Adrenal gland (tissue), 9 donors: ENCODE measurements at regions not wholly inside any gene's neighbourhood (a gene's known extent, or its start where the extent isn't known, plus 50 kb on each side); places are given as distances from the start of the nearest gene placed in this dataset.

Source experiments
- DNase-seq, 7 donors: peaks; one replicate each; pipeline ENCODE4 v3.0.0-alpha.2; 2019 to 2020
- H3K27ac ChIP-seq, 5 donors: fragments of 200-600 bp; sonication (generic) in 4 of 5; 1 replicate in 3 of 5; 2 replicates in 2 of 5; pipeline versions ENCODE4 v1.5.1 to v1.8.0; 2016 to 2020; ENCODE audit warnings: mild to moderate bottlenecking in 1 of 5
- H3K27me3 ChIP-seq: fragments of 200-600 bp; 2 replicates; pipeline ENCODE4 v1.8.0; 2021
- H3K36me3 ChIP-seq, 2 donors: fragments of 200-600 bp; replicated peaks in 1 of 2; 1 replicate in 1 of 2; 2 replicates in 1 of 2; pipeline versions ENCODE4 v1.5.1 to v1.8.0; 2018 to 2022
- H3K4me1 ChIP-seq, 2 donors: fragments of 200-600 bp; replicated peaks in 1 of 2; 1 replicate in 1 of 2; 2 replicates in 1 of 2; pipeline versions ENCODE4 v1.5.1 to v1.8.0; 2018 to 2021
- H3K4me3 ChIP-seq, 4 donors: fragments of 200-600 bp; sonication (generic) in 3 of 4; one replicate each; pipeline ENCODE4 v1.5.1; 2016 to 2018
- H3K9me3 ChIP-seq, 3 donors: fragments of 200-600 bp; sonication (generic) in 1 of 3; replicated peaks in 1 of 3; 1 replicate in 2 of 3; 2 replicates in 1 of 3; pipeline versions ENCODE4 v1.5.1 to v1.8.0; 2016 to 2021
- POLR2A ChIP-seq, 2 donors: fragments of 450-650 bp; IDR thresholded peaks; one replicate each; pipeline ENCODE4 v1.6.1; 2017; ENCODE audit warnings: antibody characterized with exemption in 2 of 2, mild to moderate bottlenecking in 2 of 2, moderate library complexity in 1 of 2
- WGBS, 4 donors: extraction: QIAGEN DNeasy Blood & Tissue Kit in 2 of 4; methylation state at CpG; one replicate each; pipeline versions ENCODE4 v1.1.5 to v1.1.7; 2013 to 2017; 5-methylcytosine and 5-hydroxymethylcytosine counted together
- intact Hi-C, 2 donors: fragments of 100-400 bp; cut with DNase I; formaldehyde crosslinking; loops; one replicate each; pipeline versions ENCODE4 v1.14.1 to v1.15.0; 2022 to 2023
- TF ChIP-seq, protein P1 (sequence below), 6 experiments: fragments of 450-650 bp in 4 of 6; fragments of 200-600 bp in 2 of 6; sonication (generic) in 1 of 6; IDR thresholded peaks; 1 replicate in 5 of 6; 2 replicates in 1 of 6; pipeline versions ENCODE4 v1.5.1 to v1.8.0; 2016 to 2021; ENCODE audit warnings: antibody characterized with exemption in 6 of 6, mild to moderate bottlenecking in 2 of 6, moderate library complexity in 1 of 6
- donor health status: healthy with polysubstance abuse.
- donor health status: Bipolar disorder and iron deficiency.
- donor health status: DM: yes; HTN: yes; CAD: no.
- donor health status: DM: no; HTN: no; CAD: no.
- donor health status: DM: no; HTN: no; CAD: no.

GRCh38 chr10:128514536-128514935, 388.3 kb upstream of the MKI67 start:
- no peak for DNase-seq
- Histone ChIP-seq H3K9me3 (no peaks in the 10 kb centered on the region), H3K27ac (no peak overlapping the region), H3K4me3 (no peak overlapping the region), H3K36me3 (no peaks in the 10 kb centered on the region), H3K27me3 (no peaks in the 10 kb centered on the region), H3K4me1 (no peaks in the 10 kb centered on the region)
- WGBS, 4 donors = 57 to 75% (median 73%) methylated on average over 3 to 6 of the region's 6 CpGs
- TF ChIP-seq, protein P1, sequence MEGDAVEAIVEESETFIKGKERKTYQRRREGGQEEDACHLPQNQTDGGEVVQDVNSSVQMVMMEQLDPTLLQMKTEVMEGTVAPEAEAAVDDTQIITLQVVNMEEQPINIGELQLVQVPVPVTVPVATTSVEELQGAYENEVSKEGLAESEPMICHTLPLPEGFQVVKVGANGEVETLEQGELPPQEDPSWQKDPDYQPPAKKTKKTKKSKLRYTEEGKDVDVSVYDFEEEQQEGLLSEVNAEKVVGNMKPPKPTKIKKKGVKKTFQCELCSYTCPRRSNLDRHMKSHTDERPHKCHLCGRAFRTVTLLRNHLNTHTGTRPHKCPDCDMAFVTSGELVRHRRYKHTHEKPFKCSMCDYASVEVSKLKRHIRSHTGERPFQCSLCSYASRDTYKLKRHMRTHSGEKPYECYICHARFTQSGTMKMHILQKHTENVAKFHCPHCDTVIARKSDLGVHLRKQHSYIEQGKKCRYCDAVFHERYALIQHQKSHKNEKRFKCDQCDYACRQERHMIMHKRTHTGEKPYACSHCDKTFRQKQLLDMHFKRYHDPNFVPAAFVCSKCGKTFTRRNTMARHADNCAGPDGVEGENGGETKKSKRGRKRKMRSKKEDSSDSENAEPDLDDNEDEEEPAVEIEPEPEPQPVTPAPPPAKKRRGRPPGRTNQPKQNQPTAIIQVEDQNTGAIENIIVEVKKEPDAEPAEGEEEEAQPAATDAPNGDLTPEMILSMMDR (IDR thresholded peaks at IDR 0.05) = no peak
- no peak for TF ChIP-seq POLR2A (IDR thresholded peaks at IDR 0.05)
- intact Hi-C loops = no loop called here

DNA sequence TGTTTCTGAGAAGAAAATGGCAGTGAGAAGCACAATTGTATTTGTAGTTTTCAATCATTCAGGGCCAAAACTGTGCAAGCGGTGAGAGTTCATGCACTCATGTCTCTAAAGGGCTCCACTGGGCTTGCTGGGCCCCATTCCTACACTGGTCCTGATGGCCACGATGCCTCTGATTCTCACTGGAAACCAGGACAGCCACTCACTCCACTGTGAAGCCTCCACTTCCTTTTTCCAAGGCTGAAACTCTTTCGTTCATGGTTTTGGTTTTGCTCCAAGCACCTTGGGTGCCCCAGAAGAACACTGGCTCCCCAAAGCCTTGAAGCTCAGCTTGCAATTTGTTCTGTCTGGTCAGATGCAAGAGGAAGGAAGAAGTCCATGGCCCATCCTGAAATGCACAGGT, 390.0 kb upstream of the MKI67 start:
- no peaks in the 10 kb centered on the region for H3K4me1 ChIP-seq
- no peak for TF ChIP-seq POLR2A (IDR thresholded peaks at IDR 0.05)
- TF ChIP-seq, protein P1 (IDR thresholded peaks at IDR 0.05) = no peak
- 66 to 77% (median 71%) methylated on average over 3 of the region's 3 CpGs for WGBS, 4 donors
- intact Hi-C loops = no loop called here
- H3K36me3 ChIP-seq = no peaks in the 10 kb centered on the region
- no peaks in the 10 kb centered on the region for H3K9me3 ChIP-seq
- H3K4me3 ChIP-seq = no peak overlapping the region
- no peaks in the 10 kb centered on the region for H3K27me3 ChIP-seq
- no peak for DNase-seq
- no peak overlapping the region for H3K27ac ChIP-seq

- TF ChIP-seq, protein P1 (IDR thresholded peaks at IDR 0.05) = no peak
- no peak for TF ChIP-seq POLR2A (IDR thresholded peaks at IDR 0.05)
- no peaks in the 10 kb centered on the region for H3K4me1 ChIP-seq
- H3K27ac ChIP-seq = no peak overlapping the region
- H3K4me3 ChIP-seq = no peak overlapping the region
- H3K9me3 ChIP-seq = no peaks in the 10 kb centered on the region
- DNase-seq = no peak
- no peaks in the 10 kb centered on the region for H3K36me3 ChIP-seq
- 76 to 82% (median 78%) methylated on average over 10 to 11 of the region's 11 CpGs for WGBS, 4 donors
- no peaks in the 10 kb centered on the region for H3K27me3 ChIP-seq
- intact Hi-C loops = no loop called here
Observed at GRCh38 chr10:128517167-128517566, 390.9 kb upstream of the MKI67 start.

GRCh38 chr10:128518000-128518399, 391.8 kb upstream of the MKI67 start:
- Histone ChIP-seq H3K27ac (no peak overlapping the region), H3K4me1 (no peaks in the 10 kb centered on the region), H3K4me3 (no peak overlapping the region), H3K9me3 (no peaks in the 10 kb centered on the region), H3K27me3 (no peaks in the 10 kb centered on the region), H3K36me3 (no peaks in the 10 kb centered on the region)
- no peak for DNase-seq
- intact Hi-C loops = no loop called here
- WGBS, 4 donors = 66 to 74% (median 67%) methylated on average over 11 of the region's 11 CpGs
- TF ChIP-seq POLR2A (IDR thresholded peaks at IDR 0.05) = no peak
- TF ChIP-seq, protein P1 (IDR thresholded peaks at IDR 0.05) = no peak
